Mucosa of gallbladder (tissue), 1 donor: ENCODE measurements at regions not wholly inside any gene's neighbourhood (a gene's known extent, or its start where the extent isn't known, plus 50 kb on each side); places are given as distances from the start of the nearest gene placed in this dataset.
A peak's percentile ranks its signal among the peaks of the same experiment; 100 is the strongest.

ENCODE experiments used
- DNase-seq: peaks from one replicate; pipeline ENCODE4 v3.0.0-alpha.2; 2020; ENCODE audit warnings: low spot score
- donor health status: DM: no; HTN: no; CAD: no.

DNA sequence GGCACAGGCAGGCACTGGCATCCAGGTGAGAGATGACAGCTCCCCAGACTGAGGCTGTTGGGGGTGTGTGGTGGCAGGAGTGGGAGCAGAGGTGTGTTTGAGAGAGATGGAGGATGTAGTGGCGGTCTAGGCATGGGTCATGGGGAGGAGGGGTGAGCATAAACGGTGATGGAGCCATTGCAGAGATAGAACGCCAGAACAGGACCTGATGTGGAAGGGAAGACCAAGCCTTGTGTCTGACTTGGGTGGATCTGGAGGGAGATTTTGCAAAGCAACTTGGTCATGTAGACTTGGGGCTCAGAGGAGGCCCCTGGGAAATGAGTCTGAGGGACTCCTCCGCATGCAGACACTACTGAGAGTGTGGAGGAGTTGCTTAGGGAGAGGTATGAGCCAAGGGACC is 50.0 kb upstream of the CLDN5 start:
- DNase-seq: no peak

DNA sequence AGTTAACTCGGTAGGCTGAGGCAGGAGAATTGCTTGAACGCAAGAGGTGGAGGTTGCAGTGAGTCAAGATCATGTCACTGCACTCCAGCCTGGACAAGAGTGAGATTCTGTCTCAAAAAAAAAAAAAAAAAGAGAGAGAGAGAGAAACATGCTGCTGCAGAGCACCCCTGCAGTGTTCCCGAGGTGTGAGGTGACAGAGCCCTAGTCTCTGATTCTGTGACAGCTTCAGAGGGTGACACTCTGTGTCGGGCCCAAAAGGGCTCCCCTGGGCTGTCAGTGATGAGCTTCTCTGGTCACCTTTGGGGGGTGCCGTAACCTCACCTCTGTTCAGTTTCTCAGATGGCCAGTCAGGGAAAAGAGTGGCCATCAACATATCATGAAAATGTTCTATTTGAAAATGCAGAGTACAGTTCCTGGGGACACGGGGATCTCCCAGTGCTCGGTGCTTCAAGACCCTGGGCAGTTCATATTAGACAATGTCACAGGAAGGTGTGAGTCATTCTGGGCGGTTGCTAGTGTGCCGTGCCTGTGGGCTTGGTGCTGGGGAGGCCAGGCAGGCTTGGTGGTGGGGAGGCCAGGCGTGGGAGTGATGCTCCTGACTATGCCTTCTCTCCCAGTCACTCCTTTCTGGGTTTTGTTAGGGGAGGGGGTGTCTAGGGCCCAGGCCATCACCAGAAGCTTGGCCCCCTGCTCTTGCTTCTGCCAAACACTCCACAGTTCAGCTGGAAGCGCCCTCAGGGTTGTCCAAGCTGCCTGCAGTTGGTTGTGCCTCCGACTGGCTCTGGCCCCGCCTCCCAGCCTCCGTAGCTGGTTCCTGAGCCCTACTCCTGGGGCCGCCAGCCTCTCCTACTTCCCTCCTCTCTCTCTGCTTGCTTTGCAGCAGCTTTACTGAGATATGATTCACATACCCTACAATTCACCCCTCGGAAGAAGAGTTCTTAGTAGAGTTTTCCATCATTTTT is 52.5 kb upstream of the CLDN5 start:
- no peak for DNase-seq

DNA sequence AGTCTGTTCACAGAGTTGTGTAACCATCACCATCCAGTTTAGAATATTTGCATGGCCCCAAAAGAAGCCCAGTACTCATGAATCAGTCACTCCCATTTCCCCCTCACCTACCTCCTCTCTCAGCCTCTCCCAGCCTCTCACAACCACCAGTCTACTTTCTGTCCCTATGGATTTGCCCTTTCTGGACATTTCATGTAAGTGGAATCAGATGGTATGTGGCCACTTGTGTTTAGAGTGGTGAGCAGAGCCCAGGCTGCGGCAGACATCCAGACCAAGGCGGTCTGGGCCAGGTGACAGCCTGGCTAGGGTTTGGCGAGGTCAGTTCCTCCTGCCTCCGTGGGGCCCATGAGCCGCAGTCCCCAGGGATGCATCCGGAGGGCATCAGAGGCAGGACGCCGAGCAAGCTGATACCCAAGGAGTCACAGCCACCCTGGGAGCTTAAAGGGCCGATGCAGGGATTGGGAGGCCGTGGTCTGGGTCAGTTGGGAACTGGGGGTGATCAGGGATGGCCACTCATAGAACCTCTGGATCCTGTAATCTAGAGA is 53.3 kb upstream of the CLDN5 start:
- no peak for DNase-seq

DNA sequence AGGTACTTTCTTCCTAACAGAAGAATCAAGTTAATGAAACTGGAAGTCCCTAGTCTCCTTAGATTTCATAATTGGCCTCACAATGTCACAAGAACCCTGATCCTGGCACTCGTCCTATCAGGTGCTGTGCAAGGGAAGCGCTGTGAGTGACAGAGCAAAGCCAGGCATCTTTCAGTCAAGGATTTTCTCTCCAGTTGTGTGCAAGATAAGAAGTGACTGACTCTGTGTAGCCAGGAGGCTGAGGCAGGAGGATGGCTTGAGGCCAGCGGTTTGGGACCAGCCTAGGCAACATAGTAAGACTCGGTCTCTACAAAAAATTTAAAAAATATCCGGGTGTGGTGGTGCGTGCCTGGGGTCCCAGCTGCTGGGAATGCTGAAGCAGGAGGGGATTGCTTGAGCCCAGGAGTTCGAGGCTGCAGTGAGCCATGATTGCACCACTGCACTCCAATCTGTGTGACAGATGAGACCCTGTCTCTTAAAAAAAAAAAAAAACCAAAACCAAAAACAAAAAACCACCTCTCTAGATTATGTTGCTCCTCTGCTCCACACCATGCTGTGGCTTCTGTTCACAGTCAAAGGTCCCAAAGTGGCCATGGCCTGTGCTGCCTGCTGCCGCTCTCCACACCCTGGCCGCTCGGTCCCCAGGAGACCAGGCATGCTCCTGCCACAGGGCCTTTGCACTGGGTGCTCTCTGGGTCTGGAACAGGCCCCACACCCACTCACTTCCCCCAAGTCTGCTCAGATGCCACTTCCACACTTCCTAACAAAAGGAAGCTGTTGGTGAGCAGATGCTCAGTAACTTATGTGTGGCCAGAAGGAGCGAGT is 54.2 kb upstream of the CLDN5 start:
- DNase-seq: no peak

DNA sequence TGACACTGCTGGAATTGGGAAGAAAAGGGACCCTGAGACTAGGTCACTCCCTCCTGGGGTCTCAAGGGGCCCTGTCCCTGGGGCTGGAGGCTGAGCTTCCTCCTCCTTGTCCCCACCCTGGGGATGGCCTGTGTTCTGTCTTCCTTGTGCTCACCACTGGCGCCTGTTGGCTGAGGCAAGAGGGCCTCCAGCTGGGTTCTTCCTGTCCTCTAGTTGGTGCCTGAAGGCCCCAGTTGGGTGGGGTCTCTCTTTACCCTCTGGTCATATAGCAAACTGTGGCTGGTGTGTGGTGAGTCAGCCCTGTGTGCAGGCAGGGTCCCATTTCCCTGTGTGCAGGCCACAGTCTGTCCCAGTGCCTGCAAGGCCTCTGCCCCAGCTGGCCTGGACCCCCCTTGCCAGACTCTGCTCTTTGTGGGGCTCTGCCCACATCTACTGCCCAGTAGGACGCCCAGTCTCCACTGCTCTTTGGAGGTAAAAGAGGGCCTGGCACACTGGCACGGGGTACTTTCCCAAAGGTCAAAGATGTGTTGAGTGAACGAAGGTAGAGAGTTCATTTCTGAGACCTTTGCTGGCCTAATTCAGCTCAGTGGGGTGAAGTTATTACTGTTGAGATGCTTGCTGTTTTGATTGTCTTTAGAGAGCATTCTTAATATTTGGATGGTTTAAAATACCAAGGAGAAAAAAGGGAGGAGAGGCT is 55.1 kb upstream of the CLDN5 start:
- DNase-seq: no peak

DNA sequence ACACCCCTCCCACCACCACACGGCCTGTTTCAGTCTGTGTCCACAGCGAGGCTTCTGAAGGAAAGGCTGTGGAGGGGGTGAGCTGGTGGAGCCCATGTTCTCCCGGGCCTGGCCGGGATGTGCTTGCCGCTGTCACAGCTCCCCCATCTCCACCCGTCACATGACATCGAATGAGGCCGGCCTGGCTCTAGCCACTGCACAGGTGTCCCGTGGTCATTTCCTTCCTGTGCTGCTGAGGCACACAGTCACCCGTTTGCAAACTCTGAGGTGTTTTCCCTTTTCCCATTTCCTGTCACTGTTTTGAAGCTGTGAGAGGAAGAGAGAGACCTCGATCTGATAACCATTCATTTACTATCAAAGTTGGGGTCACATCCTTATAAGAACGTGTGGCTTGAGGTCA is 55.7 kb upstream of the CLDN5 start:
- peak; percentile 30 for DNase-seq

DNA sequence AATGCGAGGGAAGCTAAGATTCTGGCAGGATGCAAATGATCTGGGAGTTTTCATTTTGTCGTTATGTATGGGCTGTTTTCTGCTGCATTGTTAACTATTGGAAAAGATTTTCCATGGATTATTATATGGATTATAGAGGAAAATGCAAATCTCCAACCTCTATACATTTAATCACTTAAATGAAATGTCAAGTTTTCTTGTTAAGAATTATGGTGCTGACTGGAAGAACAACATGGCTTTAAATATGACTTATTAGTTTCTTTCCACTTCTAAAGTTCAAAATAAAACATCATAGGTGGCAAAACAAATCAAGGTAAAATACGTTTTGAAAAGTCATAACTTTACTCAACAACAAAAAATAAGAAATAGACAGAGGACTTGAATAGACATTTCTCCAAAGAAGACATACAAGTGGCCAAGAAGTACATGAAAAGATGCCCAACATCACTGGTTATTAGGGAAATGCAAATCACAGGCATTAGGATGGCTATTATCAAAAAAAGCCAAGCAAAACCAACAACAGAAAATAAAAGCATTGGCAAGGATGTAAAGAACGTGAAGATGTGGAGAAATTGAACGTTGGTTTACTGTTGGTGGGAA is 56.2 kb upstream of the CLDN5 start:
- DNase-seq: no peak

DNA sequence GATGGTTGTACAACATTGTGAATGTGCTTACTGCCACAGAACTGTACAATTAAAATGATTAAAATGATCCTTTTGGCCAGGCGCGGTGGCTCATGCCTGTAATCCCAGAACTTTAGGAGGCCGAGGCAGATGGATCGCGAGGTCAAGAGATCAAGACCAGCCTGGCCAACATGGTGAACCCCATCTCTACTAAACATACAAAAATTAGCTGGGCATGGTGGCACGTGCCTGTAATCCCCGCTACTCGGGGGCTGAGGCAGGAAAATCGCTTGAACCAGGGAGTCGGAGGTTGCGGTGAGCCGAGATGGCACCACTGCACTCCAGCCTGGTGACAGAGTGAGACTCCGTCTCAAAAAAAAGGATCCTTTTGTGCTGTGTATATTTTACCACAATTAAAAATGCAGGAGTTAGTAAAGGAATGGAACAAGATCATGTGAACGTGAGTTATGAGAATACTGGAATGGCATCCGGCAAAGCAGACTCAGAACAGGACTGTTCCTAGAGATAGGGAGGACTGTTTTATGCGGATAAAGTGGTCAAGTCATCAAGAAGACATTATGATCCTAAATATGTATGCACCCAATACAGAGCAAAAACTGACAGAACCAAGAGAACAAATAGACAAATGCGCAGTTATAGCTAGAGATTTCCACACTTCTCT is 58.0 kb upstream of the CLDN5 start:
- no peak for DNase-seq

DNA sequence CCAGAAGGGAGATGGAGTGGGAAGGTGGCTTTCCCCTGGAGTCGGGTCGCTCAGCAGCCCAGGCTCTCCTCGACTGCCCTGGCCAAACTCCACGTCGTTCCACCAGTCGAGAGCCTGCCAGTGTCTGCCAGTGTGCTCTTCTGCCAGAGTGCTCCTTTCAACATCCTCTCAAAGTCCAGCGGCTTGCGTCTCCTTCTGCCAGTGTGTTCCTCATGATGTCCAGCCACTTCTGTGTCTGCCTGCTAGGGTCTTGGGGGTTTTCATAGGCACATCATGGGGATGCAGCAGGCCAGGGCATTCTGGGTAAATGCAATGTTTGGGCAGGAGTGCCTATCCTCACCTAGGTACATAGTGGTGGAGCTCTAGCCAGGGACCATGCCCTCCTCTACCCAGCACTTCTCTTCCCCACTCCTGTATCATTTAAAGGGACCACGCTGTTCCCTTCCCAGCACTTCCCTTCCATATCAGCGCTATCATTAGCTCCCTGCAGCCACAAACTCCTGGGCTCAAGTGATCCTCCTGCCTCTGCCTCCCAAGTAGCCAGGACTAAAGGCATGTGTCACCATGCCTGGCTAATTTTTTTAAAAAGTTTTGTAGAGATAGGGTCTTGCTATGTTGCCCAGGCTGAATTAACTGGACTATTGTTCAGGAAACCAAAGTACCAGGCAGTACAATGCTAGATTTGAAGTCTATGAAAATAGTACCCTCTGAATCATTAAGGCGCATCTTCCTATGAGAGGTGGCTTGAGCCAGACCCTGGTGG is 62.9 kb upstream of the CLDN5 start:
- no peak for DNase-seq

DNA sequence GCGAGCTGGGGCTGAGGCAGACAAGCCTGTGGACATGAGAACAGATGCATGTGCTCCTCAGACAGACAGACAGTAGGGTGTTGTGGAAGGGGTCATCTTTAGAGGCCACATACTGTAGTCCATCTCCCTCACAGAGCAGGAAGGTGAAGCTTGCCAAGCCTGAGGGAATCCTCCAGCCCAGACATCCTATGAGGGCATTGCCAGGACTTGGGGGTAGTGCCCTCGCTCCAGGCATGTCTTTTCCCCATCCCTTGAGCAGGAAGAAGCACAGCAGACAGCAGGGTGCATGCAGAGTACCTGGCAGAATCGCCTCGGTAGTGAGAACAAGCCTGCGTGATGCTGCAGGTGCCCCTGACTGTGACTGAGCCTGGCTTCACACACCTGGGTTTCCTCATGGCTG is 66.5 kb upstream of the CLDN5 start:
- no peak for DNase-seq

DNA sequence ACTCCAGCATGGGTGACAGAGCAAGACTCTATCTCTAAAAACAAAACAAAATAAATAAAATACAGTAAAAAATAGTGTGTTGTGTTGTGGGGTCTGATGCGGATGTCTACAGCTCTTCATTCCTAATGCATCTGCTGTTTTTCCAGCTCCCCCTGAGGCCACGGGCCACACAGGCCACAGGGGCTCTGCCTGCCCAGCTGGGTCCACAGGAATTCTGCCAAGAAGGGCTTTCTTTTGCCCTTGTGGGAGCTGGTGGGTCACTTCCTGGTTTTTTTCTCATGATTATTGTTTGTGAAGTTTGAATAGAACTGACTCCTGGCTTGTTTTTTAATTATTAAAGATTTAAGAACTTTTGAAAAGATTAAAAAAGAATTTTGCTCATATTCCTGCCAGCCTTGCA is 67.4 kb upstream of the CLDN5 start:
- no peak for DNase-seq

DNA sequence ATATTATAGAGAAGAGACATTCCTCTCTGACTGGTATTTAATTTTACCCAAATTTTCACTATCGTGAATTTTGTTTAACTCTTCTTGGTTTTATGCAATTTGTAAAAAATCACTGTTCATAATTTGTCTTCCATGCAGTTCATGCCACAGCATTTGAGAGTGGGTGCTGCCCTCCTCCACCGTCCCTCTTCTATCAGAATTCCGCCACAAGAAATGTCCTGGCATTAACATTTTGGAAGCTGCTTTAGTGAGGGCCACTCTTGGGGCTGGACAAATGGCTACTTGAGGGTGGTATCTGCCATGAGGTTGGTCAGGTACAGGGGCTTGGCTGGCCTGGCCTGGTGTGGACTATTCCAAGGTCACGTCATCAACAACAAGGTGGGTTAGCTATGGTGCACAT is 68.3 kb upstream of the CLDN5 start:
- DNase-seq: no peak

DNA sequence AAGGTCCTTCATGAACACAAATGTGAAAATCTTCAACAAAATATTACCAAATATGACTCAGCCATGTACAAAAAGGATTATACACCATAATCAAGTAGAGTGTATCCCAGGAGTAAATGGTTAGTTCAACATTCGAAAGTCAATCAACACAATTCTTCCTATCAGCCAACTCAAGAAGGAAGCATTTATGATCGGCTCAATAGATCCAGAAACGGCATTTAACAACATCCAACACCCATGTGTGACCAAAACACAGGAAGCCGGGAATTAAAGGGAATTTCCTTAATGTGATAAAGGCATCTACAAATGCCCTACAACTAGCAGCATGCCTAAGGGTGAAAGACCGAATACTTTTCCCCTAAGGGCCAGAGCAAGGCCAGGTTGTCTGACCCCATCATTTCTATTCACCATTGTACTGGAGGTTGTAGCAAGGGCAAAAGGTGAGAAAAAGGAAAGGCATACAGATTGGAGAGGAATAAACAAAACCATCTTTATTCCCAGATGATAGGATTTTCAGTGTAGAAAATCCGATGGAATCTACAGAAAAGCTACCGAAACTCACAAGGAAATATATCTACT is 69.9 kb upstream of the CLDN5 start:
- DNase-seq: no peak

DNA sequence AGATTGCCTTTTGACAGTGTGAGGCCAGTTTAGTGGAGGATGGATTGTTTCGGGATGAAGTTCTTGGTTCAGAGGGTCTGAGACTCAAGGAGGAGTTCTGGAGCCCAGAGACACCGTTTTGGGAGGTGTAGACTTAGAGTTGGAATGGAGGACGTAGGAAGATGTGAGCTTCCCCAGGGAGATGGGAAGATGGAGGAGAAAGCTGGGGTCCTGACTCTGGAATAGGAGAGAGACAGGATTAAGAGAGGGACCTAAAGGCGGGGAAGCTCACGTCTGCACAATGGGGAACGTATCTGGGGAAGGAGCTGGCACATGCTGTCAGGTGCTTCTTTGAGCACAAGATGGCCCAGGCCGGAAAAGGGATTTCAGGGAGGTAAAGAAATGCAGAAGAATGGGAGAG is 71.3 kb upstream of the CLDN5 start:
- DNase-seq: no peak

DNA sequence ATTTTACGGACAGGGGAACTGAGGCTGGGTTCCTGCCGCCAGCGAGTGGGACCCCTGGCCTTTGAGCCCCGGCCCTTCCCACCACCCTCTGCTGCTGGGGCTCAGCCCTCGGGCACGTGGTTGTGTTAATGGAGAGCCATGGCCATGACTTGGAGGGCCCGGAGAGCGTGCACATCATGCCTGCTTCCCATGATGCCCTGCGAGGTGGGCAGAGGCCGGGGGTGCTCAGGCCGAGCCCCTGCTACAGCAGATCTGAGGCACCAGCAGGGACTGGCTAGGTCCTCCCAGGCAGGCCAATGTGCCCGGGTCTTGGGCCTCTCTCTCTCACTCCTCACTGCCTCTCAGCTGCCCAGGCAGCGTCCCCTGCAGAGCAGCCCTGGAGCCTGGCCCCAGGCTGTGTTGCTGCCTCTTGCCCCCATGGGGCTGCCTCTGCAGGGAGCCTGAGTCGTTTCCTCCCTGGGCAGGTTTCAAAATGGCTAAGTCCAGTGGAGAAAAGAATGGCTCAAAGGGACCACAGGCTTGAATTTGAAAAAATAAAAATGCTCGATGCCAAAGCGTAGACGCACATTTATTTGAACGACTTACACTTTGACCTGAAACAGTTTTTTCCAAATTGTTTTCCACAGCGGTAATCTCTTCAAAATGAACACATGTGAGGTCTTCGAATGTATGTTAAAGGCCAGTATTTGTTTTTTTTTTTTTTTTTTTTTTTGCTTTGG is 72.6 kb upstream of the CLDN5 start:
- DNase-seq: no peak

DNA sequence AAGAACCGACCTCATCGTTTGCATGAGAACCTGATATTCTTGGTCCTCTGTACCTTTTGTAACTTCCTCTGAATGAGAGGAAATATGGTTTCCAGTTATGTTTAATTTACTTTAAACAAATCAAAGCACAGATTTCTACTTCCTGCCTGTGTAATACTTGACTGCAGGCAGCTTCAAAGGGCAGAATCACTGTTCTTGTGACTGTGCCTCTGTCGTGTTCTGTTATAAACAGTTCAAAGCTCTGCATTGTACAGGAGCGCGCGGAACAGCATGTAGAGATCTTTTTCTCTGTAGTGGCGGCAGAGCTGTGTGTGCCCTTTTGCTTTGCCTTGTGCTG is 73.2 kb upstream of the CLDN5 start:
- no peak for DNase-seq

DNA sequence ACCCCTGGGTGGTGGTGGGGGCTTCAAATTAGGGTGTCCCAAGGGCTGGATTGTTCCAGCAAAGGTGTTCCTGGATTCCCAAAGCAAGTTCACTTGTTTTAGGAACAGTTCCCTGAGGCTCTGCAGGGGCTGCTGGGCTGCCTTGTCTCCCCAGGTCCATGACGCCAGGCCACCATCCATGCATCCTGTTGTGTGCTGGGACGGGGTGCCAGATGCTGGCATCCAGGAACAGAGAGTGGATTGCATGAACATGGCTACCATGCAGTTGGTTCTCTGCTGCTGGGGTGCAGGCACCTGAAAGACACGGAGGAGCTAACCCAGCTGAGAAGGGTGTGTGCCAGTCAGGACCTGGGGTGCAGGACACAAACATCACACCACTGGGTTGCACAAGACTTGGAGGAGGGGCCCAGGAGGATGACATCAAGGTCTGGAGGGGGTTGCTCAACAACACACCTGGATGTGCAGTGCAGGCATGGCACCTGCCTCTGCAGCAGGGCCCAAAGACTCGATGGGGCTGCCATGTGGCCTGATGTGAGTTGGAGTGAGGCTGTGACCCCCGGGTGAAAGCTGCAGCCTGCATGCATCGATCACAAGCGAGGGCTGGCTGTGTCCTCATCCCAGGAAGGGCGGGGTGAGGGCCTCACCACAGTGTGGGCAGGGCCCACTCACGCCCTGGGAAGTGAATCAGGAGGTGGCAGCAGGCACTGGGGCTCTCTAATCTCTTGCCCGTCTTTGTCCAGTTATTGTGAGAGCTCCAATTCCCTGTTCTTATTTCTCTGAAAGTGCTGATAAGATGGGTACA is 74.0 kb upstream of the CLDN5 start:
- no peak for DNase-seq

DNA sequence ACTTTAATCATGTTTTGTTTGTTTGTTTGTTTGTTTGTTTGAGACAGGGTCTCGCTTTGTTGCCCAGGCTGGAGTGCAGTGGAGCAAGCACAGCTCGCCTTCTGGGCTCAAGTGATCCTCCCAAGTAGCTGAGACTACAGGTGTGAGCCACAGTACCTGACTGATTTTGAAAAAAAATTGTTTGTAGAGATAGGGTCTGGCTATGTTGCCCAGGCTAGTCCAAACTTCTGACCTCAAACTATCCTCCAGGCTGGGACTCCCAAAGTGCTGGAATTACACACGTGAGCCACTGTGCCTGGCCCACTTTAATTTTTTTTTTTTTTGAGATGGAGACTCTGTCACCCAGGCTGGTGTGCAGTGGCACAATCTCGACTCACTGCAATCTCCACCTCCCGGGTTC is 74.8 kb upstream of the CLDN5 start:
- no peak for DNase-seq
